Endothelial cell of umbilical vein (primary cell): ENCODE measurements at regions not wholly inside any gene's neighbourhood (a gene's known extent, or its start where the extent isn't known, plus 50 kb on each side); places are given as distances from the start of the nearest gene placed in this dataset.

Experiments
- BruUV-seq: library from RNA; stranded (reverse); fragments of 400-500 nt; replicated peaks from 2 replicates; lab custom pipeline; 2021; lab: Mats Ljungman, UMichigan
- CTCF ChIA-PET: fragments of 300-600, 350-600 bp; sonication (Branson Sonifier 250); formaldehyde crosslinking; loops from one replicate; lab custom pipeline; 2021; ENCODE audit warnings: antibody characterized with exemption, inconsistent platforms; lab: Charles Lee
- POLR2A ChIA-PET: fragments of 300-600, 350-600 bp; sonication (Branson Sonifier 250); formaldehyde crosslinking; loops from one replicate; lab custom pipeline; 2021; ENCODE audit warnings: antibody characterized with exemption, inconsistent platforms; lab: Charles Lee
- DNase-seq: peaks from one replicate; pipeline ENCODE4 v3.0.0-alpha.2; 2011; ENCODE audit warnings: low read depth, low spot score
- FAIRE-seq: peaks from 2 replicates; lab custom pipeline; 2011; peaks lifted over from hg19 to GRCh38; lab: Jason Lieb, UNC
- H2AFZ ChIP-seq: 2 replicates; pipeline ENCODE4 v1.6.0; 2012; ENCODE audit warnings: low read depth, low read length, control low read depth, inconsistent platforms
- H3K27ac ChIP-seq: 2 replicates; pipeline ENCODE4 v1.5.1; 2011; ENCODE audit warnings: low read depth, mild to moderate bottlenecking, control low read depth, low read length, moderate library complexity; ENCODE audit not compliant: insufficient read depth
- H3K27me3 ChIP-seq, 2 experiments: 2 replicates each; pipeline versions ENCODE4 v1.6.0 to v1.6.1; 2011; ENCODE audit warnings: low read length in 2 of 2, mixed read lengths in 1 of 2; ENCODE audit not compliant: control insufficient read depth in 2 of 2, insufficient read depth in 2 of 2
- H3K36me3 ChIP-seq, 2 experiments: 2 replicates in 1 of 2; 3 replicates in 1 of 2; pipeline ENCODE4 v1.5.1; 2011; ENCODE audit warnings: low read length in 2 of 2, mild to moderate bottlenecking in 1 of 2, moderate library complexity in 1 of 2; ENCODE audit not compliant: control insufficient read depth in 2 of 2, insufficient read depth in 2 of 2; ENCODE audit errors: extremely low read depth in 1 of 2
- H3K4me1 ChIP-seq: 3 replicates; pipeline ENCODE4 v1.5.1; 2011; ENCODE audit warnings: mild to moderate bottlenecking, low read length; ENCODE audit not compliant: control insufficient read depth, insufficient read depth; ENCODE audit errors: extremely low read depth
- H3K4me2 ChIP-seq: 2 replicates; pipeline ENCODE4 v1.6.1; 2011; ENCODE audit warnings: low read length, control low read depth, mixed read lengths; ENCODE audit not compliant: insufficient read depth
- H3K4me3 ChIP-seq, 3 experiments: fragments of 200-600 bp in 1 of 3; sonication (generic), shearing (Covaris generic) in 1 of 3; replicated peaks in 1 of 3; 2 replicates each; pipeline ENCODE4 v1.5.1; 2011 to 2016; ENCODE audit warnings: control low read depth in 3 of 3, low read length in 3 of 3, mild to moderate bottlenecking in 2 of 3, inconsistent platforms in 1 of 3, low read depth in 1 of 3, moderate library complexity in 1 of 3; ENCODE audit not compliant: insufficient read depth in 1 of 3
- H3K79me2 ChIP-seq: 2 replicates; pipeline ENCODE4 v1.6.0; 2012; ENCODE audit warnings: low read length, inconsistent platforms; ENCODE audit not compliant: control insufficient read depth, insufficient read depth
- H3K9ac ChIP-seq: replicated peaks from 2 replicates; pipeline ENCODE3; 2011; ENCODE audit warnings: low read length, control low read depth; ENCODE audit not compliant: insufficient read depth; ENCODE audit errors: extremely low read depth
- H3K9me1 ChIP-seq: replicated peaks from 3 replicates; pipeline ENCODE4 v1.6.0; 2011; ENCODE audit warnings: mild to moderate bottlenecking, low read length; ENCODE audit not compliant: control insufficient read depth, insufficient read depth; ENCODE audit errors: extremely low read depth
- H3K9me3 ChIP-seq: replicated peaks from 2 replicates; pipeline ENCODE4 v1.5.1; 2012; ENCODE audit warnings: low read length, inconsistent platforms; ENCODE audit not compliant: control insufficient read depth, insufficient read depth
- H4K20me1 ChIP-seq: replicated peaks from 2 replicates; pipeline ENCODE3; 2011; ENCODE audit warnings: mild to moderate bottlenecking, low read length; ENCODE audit not compliant: control insufficient read depth, insufficient read depth; ENCODE audit errors: extremely low read depth
- CTCF ChIP-seq, 2 donors: IDR thresholded peaks; 1 replicate in 1 of 2; 2 replicates in 1 of 2; pipeline ENCODE4 v1.5.1; 2011; ENCODE audit warnings: low read length in 2 of 2, mild to moderate bottlenecking in 2 of 2, moderate library complexity in 2 of 2, control low read depth in 1 of 2, inconsistent platforms in 1 of 2, low read depth in 1 of 2; ENCODE audit not compliant: insufficient read depth in 1 of 2; ENCODE audit errors: extremely low read depth in 1 of 2
- EZH2 ChIP-seq: IDR thresholded peaks from 2 replicates; pipeline ENCODE4 v1.6.1; 2012; ENCODE audit warnings: borderline replicate concordance, low read depth, mild to moderate bottlenecking, moderate library complexity, low read length, inconsistent platforms; ENCODE audit not compliant: severe bottlenecking
- FOS ChIP-seq: IDR thresholded peaks from 2 replicates; pipeline ENCODE4 v1.6.1; 2011; ENCODE audit warnings: mild to moderate bottlenecking, low read length, moderate library complexity, borderline replicate concordance; ENCODE audit not compliant: insufficient read depth
- GATA2 ChIP-seq: IDR thresholded peaks from 2 replicates; pipeline ENCODE4 v1.7.0; 2011; ENCODE audit warnings: low read depth, mild to moderate bottlenecking, moderate library complexity, mixed read lengths, low read length; ENCODE audit not compliant: insufficient read length, insufficient read depth
- JUN ChIP-seq: IDR thresholded peaks from 2 replicates; pipeline ENCODE4 v1.6.1; 2011; ENCODE audit warnings: borderline replicate concordance, low read depth; ENCODE audit not compliant: insufficient read length, insufficient read depth
- MAX ChIP-seq: IDR thresholded peaks from 2 replicates; pipeline ENCODE4 v1.6.1; 2011; ENCODE audit not compliant: insufficient read depth, insufficient read length
- MYC ChIP-seq: IDR thresholded peaks from one replicate; pipeline ENCODE4 v1.6.1; 2011; ENCODE audit warnings: mild to moderate bottlenecking, low read depth, low read length
- POLR2A ChIP-seq: IDR thresholded peaks from 2 replicates; pipeline ENCODE4 v1.6.1; 2012; ENCODE audit warnings: low read depth, mild to moderate bottlenecking, control low read depth, low read length
- POLR2AphosphoS5 ChIP-seq: IDR thresholded peaks from 2 replicates; pipeline ENCODE4 v1.6.1; 2012; ENCODE audit warnings: low read depth, mild to moderate bottlenecking, control low read depth, low read length, moderate library complexity; ENCODE audit not compliant: insufficient read depth
- dilution Hi-C: fragments of 300-500 bp; cut with MboI; formaldehyde crosslinking; loops from one replicate; pipeline ENCODE4 v1.15.0; 2019; ENCODE audit warnings: low sequenced_read_pairs; ENCODE audit not compliant: extremely low pct_ligation_motif_present
- intact Hi-C: fragments of 100-400 bp; cut with micrococcal nuclease; formaldehyde crosslinking; loops from one replicate; pipeline ENCODE4 v1.10.0; 2022

GRCh38 chr10:120174491-120174890 lies 282.0 kb downstream of the SEC23IP start:
- H3K9me1 ChIP-seq: no peaks in the 10 kb centered on the region
- FAIRE-seq (no peak), DNase-seq (no peak)
- H4K20me1 ChIP-seq: no peaks in the 10 kb centered on the region
- no peaks in the 10 kb centered on the region for H3K36me3 ChIP-seq
- H3K27ac ChIP-seq: no peak overlapping the region
- no peak overlapping the region for H2AFZ ChIP-seq
- no peak overlapping the region for H3K9ac ChIP-seq
- CTCF ChIA-PET: interaction anchor here (1.4 kb wide), 1 partner anchor 11 kb away, joined by 5 read pairs; no protein-coding TSS in a partner anchor
- dilution Hi-C loops: no loop called here
- POLR2A ChIA-PET: no interaction called here
- H3K4me1 ChIP-seq: no peaks in the 10 kb centered on the region
- no TSS peak for BruUV-seq
- TF ChIP-seq MYC (no peak), CTCF (IDR thresholded peaks at IDR 0.05; ENCODE audit: extremely low read depth in 1 of 2, insufficient read depth in 1 of 2, low read depth in 1 of 2, low read length in 2 of 2) (no peak), EZH2 (no peak)
- H3K79me2 ChIP-seq: no peaks in the 10 kb centered on the region
- no peak overlapping the region for H3K4me3 ChIP-seq
- H3K4me2 ChIP-seq: no peak overlapping the region
- no peaks in the 10 kb centered on the region for H3K27me3 ChIP-seq
- H3K9me3 ChIP-seq: no peaks in the 10 kb centered on the region
- intact Hi-C loops: no loop called here

- H3K27ac ChIP-seq: no peak overlapping the region
Measured at GRCh38 chr10:120177330-120177729, 279.7 kb upstream of the PLPP4 start.

More at GRCh38 chr10:120177330-120177729, 279.7 kb upstream of the PLPP4 start:
- no peaks in the 10 kb centered on the region for H3K36me3 ChIP-seq
- no peaks in the 10 kb centered on the region for H3K79me2 ChIP-seq
- no peak overlapping the region for H3K4me3 ChIP-seq
- H3K9ac ChIP-seq: no peak overlapping the region
- H3K4me1 ChIP-seq: no peaks in the 10 kb centered on the region
- no peak overlapping the region for H2AFZ ChIP-seq
- no TSS peak for BruUV-seq
- no peaks in the 10 kb centered on the region for H3K9me3 ChIP-seq
- H3K27me3 ChIP-seq: no peaks in the 10 kb centered on the region
- ChIA-PET CTCF (no interaction called here), POLR2A (no interaction called here)
- FAIRE-seq (no peak), DNase-seq (no peak)
- H3K4me2 ChIP-seq: no peak overlapping the region
- TF ChIP-seq CTCF (IDR thresholded peaks at IDR 0.05; ENCODE audit: extremely low read depth in 1 of 2, insufficient read depth in 1 of 2, low read depth in 1 of 2, low read length in 2 of 2) (no peak), EZH2 (no peak), POLR2A (no peak), FOS (no peak), GATA2 (no peak), MYC (no peak), POLR2AphosphoS5 (no peak), JUN (no peak), MAX (no peak)
- dilution Hi-C loops (no loop called here), intact Hi-C loops (no loop called here)
- no peaks in the 10 kb centered on the region for H4K20me1 ChIP-seq
- no peaks in the 10 kb centered on the region for H3K9me1 ChIP-seq
